ENCODE measurements at regions not wholly inside any gene's neighbourhood (a gene's known extent, or its start where the extent isn't known, plus 50 kb on each side); places are given as distances from the start of the nearest gene placed in this dataset.

GRCh38 chr2:15792331-15792730 lies 148.0 kb upstream of the MYCN start:
- no peak for DNase-seq (ENCODE audit: low read depth)

- DNase-seq (ENCODE audit: low read depth): no peak
Observed at GRCh38 chr2:15793078-15793913, 147.1 kb upstream of the MYCN start.

GRCh38 chr2:15793978-15794377 lies 146.4 kb upstream of the MYCN start:
- DNase-seq (ENCODE audit: low read depth): no peak

GRCh38 chr2:15794608-15795134 lies 145.7 kb upstream of the MYCN start:
- DNase-seq (ENCODE audit: low read depth): no peak

- DNase-seq (ENCODE audit: low read depth): no peak
Observed at GRCh38 chr2:15795426-15795825, 144.9 kb upstream of the MYCN start.

- DNase-seq (ENCODE audit: low read depth): no peak
Observed at GRCh38 chr2:15796167-15796942, 144.0 kb upstream of the MYCN start.

- no peak for DNase-seq (ENCODE audit: low read depth)
Observed at GRCh38 chr2:15797231-15797938, 143.0 kb upstream of the MYCN start.

GRCh38 chr2:15797939-15798281 lies 142.4 kb upstream of the MYCN start:
- DNase-seq (ENCODE audit: low read depth): no peak

GRCh38 chr2:15798701-15799431 lies 141.5 kb upstream of the MYCN start:
- DNase-seq (ENCODE audit: low read depth): no peak

- no peak for DNase-seq (ENCODE audit: low read depth)
Observed at GRCh38 chr2:15799432-15799827, 140.9 kb upstream of the MYCN start.

GRCh38 chr2:15800495-15801329 lies 139.6 kb upstream of the MYCN start:
- DNase-seq (ENCODE audit: low read depth): no peak

GRCh38 chr2:15801439-15801838 lies 138.9 kb upstream of the MYCN start:
- DNase-seq (ENCODE audit: low read depth): no peak

- no peak for DNase-seq (ENCODE audit: low read depth)
Observed at GRCh38 chr2:15801904-15802303, 138.4 kb upstream of the MYCN start.

- DNase-seq (ENCODE audit: low read depth): no peak
Observed at GRCh38 chr2:15802657-15803542, 137.4 kb upstream of the MYCN start.

- DNase-seq (ENCODE audit: low read depth): no peak
Observed at GRCh38 chr2:15803543-15804245, 136.7 kb upstream of the MYCN start.

- no peak for DNase-seq (ENCODE audit: low read depth)
Observed at GRCh38 chr2:15804246-15804619, 136.1 kb upstream of the MYCN start.

GRCh38 chr2:15804691-15805090 lies 135.7 kb upstream of the MYCN start:
- DNase-seq (ENCODE audit: low read depth): no peak

GRCh38 chr2:15805206-15805605 lies 135.1 kb upstream of the MYCN start:
- DNase-seq (ENCODE audit: low read depth): no peak

- DNase-seq (ENCODE audit: low read depth): no peak
Observed at GRCh38 chr2:15805772-15806171, 134.6 kb upstream of the MYCN start.
